Osteocyte (in vitro differentiated cells): ENCODE measurements at regions not wholly inside any gene's neighbourhood (a gene's known extent, or its start where the extent isn't known, plus 50 kb on each side); places are given as distances from the start of the nearest gene placed in this dataset.

ENCODE experiments used
- DNase-seq: peaks from one replicate; pipeline ENCODE4 v3.0.0; 2021; ENCODE audit warnings: mixed read lengths; ENCODE audit not compliant: unreplicated experiment; ENCODE audit errors: extremely low spot score
- H3K27ac Mint-ChIP-seq: one replicate; pipeline ENCODE4 v1.8.0; 2021; ENCODE audit warnings: mild to moderate bottlenecking, mixed read lengths; ENCODE audit not compliant: unreplicated experiment
- H3K27me3 Mint-ChIP-seq: one replicate; pipeline ENCODE4 v1.8.0; 2021; ENCODE audit warnings: mixed read lengths; ENCODE audit not compliant: unreplicated experiment
- H3K36me3 Mint-ChIP-seq: one replicate; pipeline ENCODE4 v1.8.0; 2021; ENCODE audit warnings: mixed read lengths; ENCODE audit not compliant: unreplicated experiment
- H3K4me1 Mint-ChIP-seq: one replicate; pipeline ENCODE4 v1.8.0; 2021; ENCODE audit warnings: mixed read lengths; ENCODE audit not compliant: unreplicated experiment
- H3K4me3 Mint-ChIP-seq: one replicate; pipeline ENCODE4 v1.8.0; 2021; ENCODE audit warnings: mild to moderate bottlenecking, moderate library complexity, mixed read lengths; ENCODE audit not compliant: unreplicated experiment
- H3K9me3 Mint-ChIP-seq: one replicate; pipeline ENCODE4 v1.8.0; 2021; ENCODE audit warnings: mixed read lengths; ENCODE audit not compliant: unreplicated experiment
- TF ChIP-seq, protein P1 (sequence below): fragments of 200-600 bp; sonication (generic); IDR thresholded peaks from 2 replicates; pipeline ENCODE4 v1.5.0; 2021; ENCODE audit warnings: antibody characterized with exemption, mild to moderate bottlenecking, moderate library complexity

DNA sequence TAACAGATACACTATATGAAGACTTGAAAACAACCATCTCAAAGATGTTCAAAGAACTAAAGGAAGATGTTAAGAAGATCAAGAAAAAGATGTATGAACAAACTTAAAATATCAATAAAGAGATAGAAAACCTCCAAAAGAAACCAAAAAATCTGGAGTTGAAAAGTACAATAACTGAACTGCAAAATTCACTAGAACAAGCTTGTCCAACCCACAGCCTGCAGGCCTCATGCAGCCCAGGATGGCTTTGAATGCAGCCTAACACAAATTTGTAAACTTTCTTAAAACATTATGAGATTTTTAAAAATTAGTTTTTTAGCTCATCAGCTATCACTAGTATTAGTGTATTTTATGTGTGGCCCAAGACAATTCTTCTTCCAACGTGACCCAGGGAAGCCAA, 77.0 kb upstream of the DCTD start:
- DNase-seq: no peak
- Mint-ChIP-seq H3K27me3 (peaks cover 6% of the 10 kb centered on the region), H3K4me3 (no peak overlapping the region), H3K27ac (no peak overlapping the region), H3K4me1 (no peaks in the 10 kb centered on the region), H3K36me3 (peaks cover 3% of the 10 kb centered on the region), H3K9me3 (peaks cover 17% of the 10 kb centered on the region)
- TF ChIP-seq, protein P1, sequence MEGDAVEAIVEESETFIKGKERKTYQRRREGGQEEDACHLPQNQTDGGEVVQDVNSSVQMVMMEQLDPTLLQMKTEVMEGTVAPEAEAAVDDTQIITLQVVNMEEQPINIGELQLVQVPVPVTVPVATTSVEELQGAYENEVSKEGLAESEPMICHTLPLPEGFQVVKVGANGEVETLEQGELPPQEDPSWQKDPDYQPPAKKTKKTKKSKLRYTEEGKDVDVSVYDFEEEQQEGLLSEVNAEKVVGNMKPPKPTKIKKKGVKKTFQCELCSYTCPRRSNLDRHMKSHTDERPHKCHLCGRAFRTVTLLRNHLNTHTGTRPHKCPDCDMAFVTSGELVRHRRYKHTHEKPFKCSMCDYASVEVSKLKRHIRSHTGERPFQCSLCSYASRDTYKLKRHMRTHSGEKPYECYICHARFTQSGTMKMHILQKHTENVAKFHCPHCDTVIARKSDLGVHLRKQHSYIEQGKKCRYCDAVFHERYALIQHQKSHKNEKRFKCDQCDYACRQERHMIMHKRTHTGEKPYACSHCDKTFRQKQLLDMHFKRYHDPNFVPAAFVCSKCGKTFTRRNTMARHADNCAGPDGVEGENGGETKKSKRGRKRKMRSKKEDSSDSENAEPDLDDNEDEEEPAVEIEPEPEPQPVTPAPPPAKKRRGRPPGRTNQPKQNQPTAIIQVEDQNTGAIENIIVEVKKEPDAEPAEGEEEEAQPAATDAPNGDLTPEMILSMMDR: no peak

DNA sequence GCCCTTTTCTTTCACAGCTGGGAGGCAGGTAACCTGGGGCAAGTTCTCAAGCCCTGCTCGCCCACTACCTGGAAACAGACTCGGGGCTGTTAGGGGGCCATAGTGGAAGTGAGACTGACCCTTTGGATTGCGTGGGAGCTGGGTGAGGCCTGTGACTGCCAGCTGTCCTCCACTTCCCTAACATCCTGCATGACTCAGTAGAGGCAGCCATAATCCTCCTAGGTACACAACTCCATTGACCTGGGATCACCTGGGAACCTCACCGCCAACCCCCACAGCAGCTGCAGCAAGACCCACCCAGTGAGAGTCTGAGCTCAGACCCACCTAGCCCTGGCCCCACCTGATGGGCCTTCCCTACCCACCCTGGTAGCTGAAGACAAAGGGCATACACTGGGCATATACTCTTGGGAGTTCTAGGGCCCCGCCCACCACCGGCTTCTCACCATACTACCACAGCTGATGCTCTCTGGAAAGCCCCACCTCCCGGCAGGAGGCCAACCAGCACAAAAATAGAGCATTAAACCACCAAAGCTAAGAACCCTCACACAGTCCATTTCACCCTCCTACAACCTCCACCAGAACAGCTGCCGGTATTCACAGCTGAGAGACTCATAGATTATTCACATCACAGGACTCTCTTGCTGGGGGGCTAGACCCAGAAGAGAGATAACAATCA, 61.1 kb upstream of the DCTD start:
- no peak for DNase-seq
- TF ChIP-seq, protein P1: no peak
- Mint-ChIP-seq H3K27ac (peak overlapping the region; percentile 19), H3K36me3 (no peaks in the 10 kb centered on the region), H3K27me3 (peaks cover 11% of the 10 kb centered on the region), H3K4me3 (no peak overlapping the region), H3K4me1 (peaks cover 33% of the 10 kb centered on the region), H3K9me3 (peaks cover 8% of the 10 kb centered on the region)

- Mint-ChIP-seq H3K36me3 (no peaks in the 10 kb centered on the region), H3K27ac (peak overlapping the region; percentile 74), H3K4me1 (peaks cover 33% of the 10 kb centered on the region), H3K9me3 (no peaks in the 10 kb centered on the region), H3K4me3 (no peak overlapping the region), H3K27me3 (no peaks in the 10 kb centered on the region)
- DNase-seq: no peak
- TF ChIP-seq, protein P1: no peak
These were observed 58.6 kb upstream of the DCTD start for GRCh38 chr4:182975806-182976205.

GRCh38 chr4:182973941-182974340, 56.8 kb upstream of the DCTD start:
- no peak for DNase-seq
- no peaks in the 10 kb centered on the region for H3K27me3 Mint-ChIP-seq
- H3K4me1 Mint-ChIP-seq: peaks cover 33% of the 10 kb centered on the region
- H3K36me3 Mint-ChIP-seq: no peaks in the 10 kb centered on the region
- H3K27ac Mint-ChIP-seq: no peak overlapping the region
- no peaks in the 10 kb centered on the region for H3K9me3 Mint-ChIP-seq
- TF ChIP-seq, protein P1: no peak
- H3K4me3 Mint-ChIP-seq: no peak overlapping the region

- TF ChIP-seq, protein P1: no peak
- DNase-seq: no peak
- H3K9me3 Mint-ChIP-seq: no peaks in the 10 kb centered on the region
- no peak overlapping the region for H3K4me3 Mint-ChIP-seq
- H3K27me3 Mint-ChIP-seq: no peaks in the 10 kb centered on the region
- no peaks in the 10 kb centered on the region for H3K36me3 Mint-ChIP-seq
- H3K4me1 Mint-ChIP-seq: peaks cover 28% of the 10 kb centered on the region
- peak overlapping the region; percentile 43 for H3K27ac Mint-ChIP-seq
These were observed 56.3 kb upstream of the DCTD start for GRCh38 chr4:182973511-182973911.
